GM19397 (cell line): ENCODE measurements at regions not wholly inside any gene's neighbourhood (a gene's known extent, or its start where the extent isn't known, plus 50 kb on each side); places are given as distances from the start of the nearest gene placed in this dataset.
"Not testable (repeated sequence)": the region's sequence is repeated elsewhere in the genome, so short reads cannot be mapped to it uniquely, and the experiment has no call there.

Experiments used
- ATAC-seq: cut with Tn5 transposase; IDR thresholded peaks from one replicate; pipeline ENCODE4 v1.9.1; 2021; ENCODE audit warnings: mild to moderate bottlenecking, moderate library complexity; ENCODE audit not compliant: unreplicated experiment

DNA sequence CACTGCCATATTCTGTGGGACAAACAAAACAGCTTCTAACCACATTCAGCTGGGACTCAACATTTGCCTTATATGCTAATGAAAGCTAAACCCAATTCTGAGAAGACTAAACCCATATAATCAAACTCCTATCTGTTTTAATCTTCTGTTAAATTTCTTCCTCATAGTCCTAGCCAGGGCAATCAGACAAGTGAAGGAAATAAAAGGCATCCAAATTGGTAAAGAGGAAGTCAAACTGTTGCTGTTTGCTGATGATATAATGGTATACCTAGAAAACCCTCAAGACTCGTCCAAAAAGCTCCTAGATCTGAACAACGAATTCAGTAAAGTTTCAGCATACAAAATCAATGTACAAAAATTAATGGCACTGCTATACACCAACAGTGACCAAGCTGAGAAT, 157.1 kb downstream of the PHLDA1 start:
- no peak for ATAC-seq

- ATAC-seq, result no peak
Observed at GRCh38 chr12:75872762-75873161, 158.8 kb downstream of the PHLDA1 start.

- no peak for ATAC-seq
Observed at GRCh38 chr12:75870878-75871277, 160.7 kb downstream of the PHLDA1 start.

- no peak for ATAC-seq
Observed at GRCh38 chr12:75868501-75868900, 163.1 kb downstream of the PHLDA1 start.

DNA sequence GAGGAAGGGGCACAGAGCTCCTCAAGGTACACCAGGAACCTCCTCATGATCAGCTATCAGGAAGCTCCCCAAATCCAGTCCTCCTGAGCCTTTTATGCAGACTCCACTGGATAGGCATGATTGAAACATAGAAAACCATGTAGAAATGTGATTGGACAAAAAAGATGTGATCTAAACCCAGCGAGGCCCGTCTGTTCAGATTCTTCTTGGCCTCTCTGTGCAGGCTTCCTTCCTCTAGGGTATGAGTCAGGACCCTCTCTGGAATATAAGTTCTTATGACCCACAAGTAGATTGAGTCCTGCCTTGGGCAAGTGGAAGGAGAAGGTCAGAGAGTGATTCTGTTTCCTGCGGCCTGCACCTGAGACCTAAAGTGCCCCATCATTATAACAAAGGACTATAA, 166.3 kb downstream of the PHLDA1 start:
- ATAC-seq, result no peak

DNA sequence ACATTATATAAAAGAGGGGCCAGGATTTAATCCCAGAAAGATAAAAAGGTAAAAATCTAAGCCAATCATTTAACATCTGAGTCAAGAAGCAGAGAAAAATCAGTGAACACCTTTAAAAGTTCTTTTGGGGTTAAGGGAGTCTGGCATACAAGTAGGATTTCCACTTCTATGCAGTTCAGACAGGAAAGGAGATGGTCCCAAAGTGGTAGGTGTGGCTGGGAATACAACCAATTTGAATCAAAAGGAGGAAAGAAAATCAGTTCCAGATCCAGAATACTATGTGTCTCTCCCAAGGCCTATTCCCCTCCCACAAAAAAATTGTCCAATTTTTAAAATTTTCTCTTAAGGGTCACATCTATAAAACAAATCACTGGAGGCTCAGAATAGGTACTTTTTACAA, 167.4 kb downstream of the PHLDA1 start:
- ATAC-seq, result no peak

GRCh38 chr12:75863533-75863932, 168.0 kb downstream of the PHLDA1 start:
- no peak for ATAC-seq

GRCh38 chr12:75862692-75863471, 168.7 kb downstream of the PHLDA1 start:
- no peak for ATAC-seq

- ATAC-seq, result no peak
Observed at GRCh38 chr12:75859868-75860267, 171.7 kb downstream of the PHLDA1 start.

- ATAC-seq, result no peak
Observed at GRCh38 chr12:75856235-75856634, 175.3 kb downstream of the PHLDA1 start.

DNA sequence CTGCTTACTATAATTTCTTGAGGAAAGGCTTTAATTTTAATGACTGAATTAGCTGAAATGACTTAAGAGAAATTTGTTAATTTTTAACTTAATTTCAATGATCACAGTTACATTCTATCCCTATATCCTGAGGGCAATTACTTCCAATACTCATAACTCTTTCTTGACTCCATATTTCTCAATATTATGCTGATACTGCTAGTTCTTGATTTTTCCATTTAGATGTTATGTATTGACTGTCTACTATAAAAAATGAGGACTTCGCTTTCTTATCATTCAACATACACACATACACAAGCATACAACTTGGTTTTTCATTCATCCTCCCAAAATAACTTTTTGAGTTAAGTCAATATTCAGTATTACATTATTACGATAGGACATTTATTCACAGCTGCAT, 176.2 kb downstream of the PHLDA1 start:
- no peak for ATAC-seq

- ATAC-seq, result no peak
Observed at GRCh38 chr12:75854681-75855309, 176.8 kb downstream of the PHLDA1 start.

DNA sequence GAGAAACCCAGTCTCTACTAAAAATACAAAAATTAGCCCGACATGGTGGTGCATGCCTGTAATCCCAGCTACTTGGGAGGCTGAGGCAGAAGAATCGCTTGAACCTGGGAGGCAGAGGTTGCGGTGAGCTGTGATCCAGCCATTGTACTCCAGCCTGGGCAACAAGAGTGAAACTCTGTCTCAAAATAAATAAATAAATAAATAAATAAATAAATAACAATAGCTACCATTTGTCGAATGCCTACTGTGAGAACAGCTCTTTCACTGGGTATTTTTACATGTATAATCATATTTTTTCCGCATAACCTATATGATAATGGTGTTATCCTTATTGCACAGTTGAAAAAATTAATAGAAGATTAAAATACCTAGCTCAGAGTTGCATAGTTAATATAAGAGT, 177.4 kb downstream of the PHLDA1 start:
- ATAC-seq, result not testable (repeated sequence)

DNA sequence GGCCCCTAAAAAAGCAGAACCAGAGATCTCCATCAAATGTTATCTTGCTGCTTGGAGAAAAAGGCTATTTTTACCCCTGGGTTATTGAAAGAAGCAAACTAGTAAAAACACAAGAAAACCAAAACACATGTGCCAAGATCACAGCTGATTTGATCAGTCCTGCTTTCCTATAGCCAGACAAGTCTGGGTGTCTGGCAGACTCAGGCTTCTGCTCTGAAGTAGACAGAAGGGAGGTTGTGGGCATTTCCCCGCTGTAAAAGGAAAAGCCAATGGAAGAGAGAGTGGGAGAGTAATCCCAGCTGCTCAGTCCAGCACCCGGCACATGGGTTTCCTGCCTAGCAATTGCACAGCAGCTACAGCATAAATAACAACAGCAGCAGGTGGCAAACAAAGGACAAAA, 177.9 kb downstream of the PHLDA1 start:
- no peak for ATAC-seq

GRCh38 chr12:75852956-75853355, 178.6 kb downstream of the PHLDA1 start:
- no peak for ATAC-seq

- no peak for ATAC-seq
Observed at GRCh38 chr12:75852143-75852542, 179.4 kb downstream of the PHLDA1 start.

GRCh38 chr12:75850721-75851462, 180.7 kb downstream of the PHLDA1 start:
- ATAC-seq, result no peak

DNA sequence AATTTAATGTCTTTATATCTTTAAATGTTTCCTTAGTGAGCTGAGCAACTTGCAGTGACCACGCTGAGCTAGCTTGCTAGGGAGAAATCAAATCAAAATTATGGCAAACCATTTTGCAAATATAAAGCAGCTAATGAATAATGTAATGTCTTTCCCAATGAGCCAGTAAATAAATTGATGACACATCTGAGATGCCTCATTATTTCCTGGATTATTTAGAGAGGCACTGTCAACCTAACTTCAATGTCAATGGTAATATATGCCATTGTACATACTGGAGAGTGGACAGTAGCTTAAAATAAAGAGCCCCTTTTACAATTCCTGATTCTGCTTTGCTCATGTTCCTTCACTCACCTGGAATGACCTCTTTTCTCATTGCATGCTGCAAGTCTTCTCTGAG, 182.6 kb downstream of the PHLDA1 start:
- ATAC-seq, result no peak

DNA sequence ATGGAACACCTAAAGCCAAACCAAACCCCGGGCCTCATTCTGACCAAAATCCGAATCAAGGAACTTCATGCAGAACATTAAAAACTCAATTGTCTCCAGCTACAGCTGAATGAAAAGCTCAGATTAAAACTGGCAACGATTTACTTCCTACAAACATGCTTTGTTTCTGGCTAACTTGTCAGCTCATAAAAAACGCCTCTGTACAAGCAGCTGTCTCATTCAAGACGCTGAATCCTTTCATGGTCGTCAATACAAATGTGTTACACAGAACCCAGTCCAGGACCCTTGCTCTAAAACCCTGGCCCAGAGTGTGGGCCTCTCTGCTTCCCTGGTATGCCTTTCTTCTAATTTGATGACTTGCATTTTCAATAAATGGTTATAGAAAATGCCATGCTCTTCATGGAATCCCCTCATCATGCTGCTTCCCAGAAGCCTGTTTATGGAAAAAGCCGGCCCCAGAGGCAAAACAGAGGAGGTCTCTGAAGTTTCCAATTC, 183.1 kb downstream of the PHLDA1 start:
- ATAC-seq, result no peak

DNA sequence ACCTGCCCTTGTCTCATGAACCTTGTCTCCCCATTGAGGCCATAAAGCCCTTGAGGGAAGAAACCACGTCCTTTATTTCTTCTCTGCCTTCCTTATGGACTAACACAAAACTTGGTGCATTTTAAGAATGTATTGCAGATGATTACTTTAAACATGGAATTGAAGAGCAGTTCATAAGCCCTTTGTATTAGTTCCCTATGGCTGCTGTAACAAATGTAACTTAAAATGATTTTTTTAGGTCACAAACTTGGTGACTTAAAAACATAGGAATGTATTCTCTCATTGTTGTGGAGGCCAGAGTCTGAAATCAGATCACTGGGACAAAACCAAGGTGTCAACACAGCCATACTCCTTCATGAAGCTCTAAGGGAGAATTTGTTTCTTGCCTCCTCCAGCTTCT, 185.5 kb downstream of the PHLDA1 start:
- ATAC-seq, result no peak

DNA sequence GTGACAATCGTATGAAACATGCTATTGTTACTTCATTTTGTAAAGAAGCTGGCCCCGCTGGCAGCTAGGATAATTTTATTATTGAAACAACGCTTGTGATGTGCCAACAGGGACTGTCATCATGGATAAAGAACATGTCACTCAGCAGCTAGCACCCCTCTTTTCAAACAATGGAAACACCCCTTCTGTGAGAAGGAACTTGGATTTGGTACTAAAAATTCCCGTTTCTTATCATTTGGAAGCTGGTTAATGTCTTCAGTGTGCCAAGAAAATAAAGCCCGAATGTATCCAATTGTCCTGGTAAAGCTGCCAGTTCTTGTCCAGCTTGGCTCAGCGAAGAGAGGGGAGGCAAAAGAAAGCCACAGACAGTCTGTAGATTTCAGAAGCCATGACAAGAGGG, 186.6 kb downstream of the PHLDA1 start:
- no peak for ATAC-seq
